HEK293 (cell line): ENCODE measurements at regions not wholly inside any gene's neighbourhood (a gene's known extent, or its start where the extent isn't known, plus 50 kb on each side); places are given as distances from the start of the nearest gene placed in this dataset.
A peak's percentile ranks its signal among the peaks of the same experiment; 100 is the strongest.

ENCODE experiments used
- CTCF ChIA-PET: fragments of 350-600 bp; formaldehyde crosslinking; extraction: SDS; loops from one replicate; lab custom pipeline; 2021; ENCODE audit warnings: antibody characterized with exemption; lab: Yijun Ruan, JAX
- POLR2A ChIA-PET: fragments of 300-600 bp; formaldehyde crosslinking; extraction: SDS; loops from one replicate; lab custom pipeline; 2020; ENCODE audit warnings: antibody characterized with exemption, inconsistent platforms; lab: Yijun Ruan, JAX
- H3K27ac ChIP-seq: fragments of 200-500 bp; sonication (Bioruptor generic); 2 replicates; pipeline ENCODE4 v1.5.1; 2014; ENCODE audit warnings: low read depth, low read length, control low read depth, inconsistent platforms; ENCODE audit errors: extremely low read depth
- H3K36me3 ChIP-seq, 2 experiments: fragments of 200-500 bp in 1 of 2; sonication (Bioruptor generic) in 1 of 2; 1 replicate in 1 of 2; 2 replicates in 1 of 2; pipeline ENCODE4 v1.5.1; 2014 to 2017; ENCODE audit warnings: inconsistent platforms in 2 of 2, low read length in 2 of 2; ENCODE audit not compliant: control insufficient read depth in 2 of 2, insufficient read depth in 1 of 2
- H3K4me1 ChIP-seq: fragments of 200-500 bp; sonication (Bioruptor generic); 2 replicates; pipeline ENCODE4 v1.5.1; 2014; ENCODE audit warnings: mild to moderate bottlenecking, low read length, inconsistent platforms; ENCODE audit not compliant: control insufficient read depth, insufficient read depth
- H3K4me3 ChIP-seq: 2 replicates; pipeline ENCODE4 v1.5.1; 2011; ENCODE audit warnings: low read depth, mild to moderate bottlenecking, control low read depth, low read length, moderate library complexity
- H3K9me3 ChIP-seq: fragments of 200-500 bp; sonication (Bioruptor generic); 2 replicates; pipeline ENCODE4 v1.5.1; 2014; ENCODE audit warnings: low read depth, low read length, inconsistent platforms; ENCODE audit not compliant: control insufficient read depth, insufficient read depth
- AEBP2 ChIP-seq: fragments of 450-650 bp; formaldehyde crosslinking; IDR thresholded peaks from 2 replicates; pipeline ENCODE4 v1.5.1; 2016; ENCODE audit warnings: missing biosample characterization, missing genetic modification characterization, borderline replicate concordance
- FEZF1 ChIP-seq: fragments of 450-650 bp; formaldehyde crosslinking; IDR thresholded peaks from 2 replicates; pipeline ENCODE4 v1.5.1; 2016; ENCODE audit warnings: missing biosample characterization, missing genetic modification characterization
- GLI4 ChIP-seq: fragments of 450-650 bp; formaldehyde crosslinking; IDR thresholded peaks from 2 replicates; pipeline ENCODE4 v1.5.1; 2016; ENCODE audit warnings: missing biosample characterization, missing genetic modification characterization
- HOXC10 ChIP-seq: sonication (generic); formaldehyde crosslinking; IDR thresholded peaks from 2 replicates; pipeline ENCODE4 v1.8.1; 2023; ENCODE audit warnings: mild to moderate bottlenecking, missing genetic modification reagents
- IKZF3 ChIP-seq: fragments of 450-650 bp; IDR thresholded peaks from 2 replicates; pipeline ENCODE4 v1.5.0; 2018; ENCODE audit warnings: missing biosample characterization, mild to moderate bottlenecking, missing genetic modification characterization, moderate library complexity
- KLF16 ChIP-seq: fragments of 450-650 bp; formaldehyde crosslinking; IDR thresholded peaks from 2 replicates; pipeline ENCODE4 v1.5.1; 2017; ENCODE audit warnings: missing biosample characterization, missing genetic modification characterization
- ZBTB1 ChIP-seq: fragments of 450-650 bp; formaldehyde crosslinking; IDR thresholded peaks from 2 replicates; pipeline ENCODE4 v1.5.1; 2016; ENCODE audit warnings: missing biosample characterization, missing genetic modification characterization
- ZBTB20 ChIP-seq: fragments of 450-650 bp; formaldehyde crosslinking; IDR thresholded peaks from 2 replicates; pipeline ENCODE4 v1.5.1; 2016; ENCODE audit warnings: missing biosample characterization, missing genetic modification characterization
- ZBTB21 ChIP-seq: fragments of 450-650 bp; formaldehyde crosslinking; IDR thresholded peaks from 2 replicates; pipeline ENCODE4 v1.5.1; 2017; ENCODE audit warnings: missing biosample characterization, missing genetic modification characterization
- ZFP3 ChIP-seq: fragments of 450-650 bp; formaldehyde crosslinking; IDR thresholded peaks from 2 replicates; pipeline ENCODE4 v1.5.1; 2016; ENCODE audit warnings: low read depth, missing biosample characterization, missing genetic modification characterization
- ZNF112 ChIP-seq: fragments of 450-650 bp; formaldehyde crosslinking; IDR thresholded peaks from 2 replicates; pipeline ENCODE4 v1.5.0; 2017; ENCODE audit warnings: missing biosample characterization, missing genetic modification characterization
- ZNF133 ChIP-seq: fragments of 450-650 bp; formaldehyde crosslinking; IDR thresholded peaks from 2 replicates; pipeline ENCODE4 v1.5.1; 2016; ENCODE audit warnings: missing biosample characterization, missing genetic modification characterization
- ZNF19 ChIP-seq: fragments of 450-650 bp; formaldehyde crosslinking; IDR thresholded peaks from 2 replicates; pipeline ENCODE4; 2016; ENCODE audit warnings: missing biosample characterization, missing genetic modification characterization, low read depth
- ZNF214 ChIP-seq: fragments of 450-650 bp; formaldehyde crosslinking; IDR thresholded peaks from 2 replicates; pipeline ENCODE4 v1.5.1; 2017; ENCODE audit warnings: missing biosample characterization, mild to moderate bottlenecking, missing genetic modification characterization, borderline replicate concordance
- ZNF23 ChIP-seq: fragments of 450-650 bp; formaldehyde crosslinking; IDR thresholded peaks from 2 replicates; pipeline ENCODE4 v1.5.1; 2016; ENCODE audit warnings: missing biosample characterization, missing genetic modification characterization, borderline replicate concordance
- ZNF280C ChIP-seq: fragments of 450-650 bp; formaldehyde crosslinking; IDR thresholded peaks from 2 replicates; pipeline ENCODE4 v1.5.1; 2016; ENCODE audit warnings: missing biosample characterization, missing genetic modification characterization
- ZNF292 ChIP-seq: fragments of 450-650 bp; formaldehyde crosslinking; IDR thresholded peaks from 2 replicates; pipeline ENCODE4 v1.5.1; 2016; ENCODE audit warnings: low read depth, missing biosample characterization, missing genetic modification characterization, borderline replicate concordance
- ZNF302 ChIP-seq: fragments of 450-650 bp; formaldehyde crosslinking; IDR thresholded peaks from 2 replicates; pipeline ENCODE4 v1.5.1; 2016; ENCODE audit warnings: missing biosample characterization, missing genetic modification characterization, low read depth
- ZNF335 ChIP-seq: fragments of 450-650 bp; formaldehyde crosslinking; conservative IDR thresholded peaks from 2 replicates; pipeline ENCODE4 v1.5.1; 2016; ENCODE audit warnings: missing biosample characterization, missing genetic modification characterization
- ZNF514 ChIP-seq: fragments of 450-650 bp; formaldehyde crosslinking; IDR thresholded peaks from 2 replicates; pipeline ENCODE4 v1.5.1; 2016; ENCODE audit warnings: missing biosample characterization, missing genetic modification characterization
- ZNF529 ChIP-seq: fragments of 450-650 bp; formaldehyde crosslinking; IDR thresholded peaks from 2 replicates; pipeline ENCODE4 v1.5.1; 2017; ENCODE audit warnings: missing genetic modification characterization, missing biosample characterization; ENCODE audit not compliant: insufficient replicate concordance
- ZNF558 ChIP-seq: fragments of 450-650 bp; formaldehyde crosslinking; IDR thresholded peaks from 2 replicates; pipeline ENCODE4 v1.5.1; 2016; ENCODE audit warnings: missing biosample characterization, missing genetic modification characterization
- ZNF624 ChIP-seq: fragments of 450-650 bp; formaldehyde crosslinking; IDR thresholded peaks from 2 replicates; pipeline ENCODE4 v1.5.1; 2017; ENCODE audit warnings: missing biosample characterization, missing genetic modification characterization
- ZNF654 ChIP-seq: fragments of 450-650 bp; formaldehyde crosslinking; IDR thresholded peaks from 2 replicates; pipeline ENCODE4 v1.5.1; 2016; ENCODE audit warnings: low read depth, missing biosample characterization, missing genetic modification characterization
- ZNF677 ChIP-seq: fragments of 450-650 bp; IDR thresholded peaks from 2 replicates; pipeline ENCODE4 v1.5.0; 2018; ENCODE audit warnings: missing biosample characterization, mild to moderate bottlenecking, missing genetic modification characterization, moderate library complexity
- ZNF830 ChIP-seq: fragments of 450-650 bp; IDR thresholded peaks from 2 replicates; pipeline ENCODE4 v1.5.0; 2018; ENCODE audit warnings: missing biosample characterization, missing genetic modification characterization, low read depth, mild to moderate bottlenecking, moderate library complexity

GRCh38 chr5:125521289-125521688, 774.9 kb upstream of the ZNF608 start:
- no peak for TF ChIP-seq ZNF133 (tag by site-specific recombination)
- peak; percentile 95 for TF ChIP-seq ZNF214
- Histone ChIP-seq H3K4me1 (no peaks in the 10 kb centered on the region), H3K27ac (no peak overlapping the region), H3K36me3 (no peaks in the 10 kb centered on the region), H3K9me3 (no peaks in the 10 kb centered on the region), H3K4me3 (no peak overlapping the region)
- POLR2A ChIA-PET, result no interaction called here
- CTCF ChIA-PET, result no interaction called here

- no peaks in the 10 kb centered on the region for H3K36me3 ChIP-seq
- no peaks in the 10 kb centered on the region for H3K9me3 ChIP-seq
- TF ChIP-seq ZNF529, result no peak
- TF ChIP-seq ZNF624 (tag by site-specific recombination), result no peak
- TF ChIP-seq ZNF335 (tag by site-specific recombination), result no peak
- TF ChIP-seq ZNF654 (tag by site-specific recombination), result no peak
- TF ChIP-seq ZBTB20 (tag by site-specific recombination), result no peak
- no peak for TF ChIP-seq ZNF514 (tag by site-specific recombination)
- no peak for TF ChIP-seq ZNF302
- no peak for TF ChIP-seq KLF16 (tag by site-specific recombination)
- TF ChIP-seq ZNF292 (tag by site-specific recombination), result no peak
- TF ChIP-seq HOXC10 (CRISPR knock-in tag), result no peak
- TF ChIP-seq ZFP3 (tag by site-specific recombination), result no peak
- TF ChIP-seq IKZF3 (tag by site-specific recombination), result no peak
- no peak for TF ChIP-seq ZNF133 (tag by site-specific recombination)
- no peak for TF ChIP-seq ZNF112 (tag by site-specific recombination)
- TF ChIP-seq ZNF280C (tag by site-specific recombination), result no peak
- H3K4me3 ChIP-seq, result no peak overlapping the region
- ChIA-PET CTCF (interaction anchor here (0.7 kb wide), 2 partner anchors 25 to 1856 kb away, joined by 3 to 5 read pairs; no protein-coding TSS in a partner anchor), POLR2A (no interaction called here)
- peaks cover 12% of the 10 kb centered on the region; the same call in 1 of the 2 replicates for H3K4me1 ChIP-seq
- no peak overlapping the region for H3K27ac ChIP-seq
Measured at GRCh38 chr5:125525356-125525755, 778.9 kb upstream of the ZNF608 start.

- no peak overlapping the region for H3K4me3 ChIP-seq
- peaks cover 12% of the 10 kb centered on the region; the same call in 1 of the 2 replicates for H3K4me1 ChIP-seq
- no peaks in the 10 kb centered on the region for H3K9me3 ChIP-seq
- ChIA-PET CTCF (no interaction called here), POLR2A (no interaction called here)
- no peak overlapping the region for H3K27ac ChIP-seq
- H3K36me3 ChIP-seq, result no peaks in the 10 kb centered on the region
- TF ChIP-seq ZNF830 (tag by site-specific recombination), result no peak
- TF ChIP-seq ZBTB1, result no peak
- TF ChIP-seq ZNF558 (tag by site-specific recombination), result no peak
- no peak for TF ChIP-seq ZNF677
- TF ChIP-seq AEBP2, result no peak
- no peak for TF ChIP-seq ZBTB21 (tag by site-specific recombination)
- no peak for TF ChIP-seq ZNF19 (tag by site-specific recombination)
- no peak for TF ChIP-seq FEZF1 (tag by site-specific recombination)
- TF ChIP-seq ZNF23 (tag by site-specific recombination), result no peak
- TF ChIP-seq GLI4 (tag by site-specific recombination), result no peak
Measured at GRCh38 chr5:125526966-125527365, 780.5 kb upstream of the ZNF608 start.
